WERI-Rb-1 (cell line): ENCODE measurements at regions not wholly inside any gene's neighbourhood (a gene's known extent, or its start where the extent isn't known, plus 50 kb on each side); places are given as distances from the start of the nearest gene placed in this dataset.

Experiments
- DNase-seq: peaks from one replicate; pipeline ENCODE4 v3.0.0-alpha.2; 2020
- H3K27ac ChIP-seq: fragments of 250-450 bp; sonication (Bioruptor Pico); 2 replicates; pipeline ENCODE4 v1.5.1; 2020; ENCODE audit warnings: mild to moderate bottlenecking, moderate library complexity
- H3K27me3 ChIP-seq: fragments of 250-450 bp; sonication (Bioruptor Pico); 2 replicates; pipeline ENCODE4 v1.5.1; 2021; ENCODE audit warnings: mild to moderate bottlenecking, low read depth, moderate library complexity; ENCODE audit not compliant: insufficient read depth, severe bottlenecking
- H3K36me3 ChIP-seq: fragments of 250-450 bp; sonication (Bioruptor Pico); 2 replicates; pipeline ENCODE4 v1.5.1; 2020; ENCODE audit warnings: mild to moderate bottlenecking, moderate library complexity
- H3K4me3 ChIP-seq: 2 replicates; pipeline ENCODE4 v1.5.1; 2011; ENCODE audit warnings: low read depth, mild to moderate bottlenecking, control low read depth, low read length
- H3K9me3 ChIP-seq: fragments of 250-450 bp; sonication (Bioruptor Pico); 2 replicates; pipeline ENCODE4 v1.5.1; 2021; ENCODE audit warnings: mild to moderate bottlenecking, moderate library complexity; ENCODE audit not compliant: severe bottlenecking
- TF ChIP-seq, protein P1 (sequence below): IDR thresholded peaks from 2 replicates; pipeline ENCODE4 v1.5.1; 2011; ENCODE audit warnings: low read depth, mild to moderate bottlenecking, control low read depth, inconsistent platforms, low read length

DNA sequence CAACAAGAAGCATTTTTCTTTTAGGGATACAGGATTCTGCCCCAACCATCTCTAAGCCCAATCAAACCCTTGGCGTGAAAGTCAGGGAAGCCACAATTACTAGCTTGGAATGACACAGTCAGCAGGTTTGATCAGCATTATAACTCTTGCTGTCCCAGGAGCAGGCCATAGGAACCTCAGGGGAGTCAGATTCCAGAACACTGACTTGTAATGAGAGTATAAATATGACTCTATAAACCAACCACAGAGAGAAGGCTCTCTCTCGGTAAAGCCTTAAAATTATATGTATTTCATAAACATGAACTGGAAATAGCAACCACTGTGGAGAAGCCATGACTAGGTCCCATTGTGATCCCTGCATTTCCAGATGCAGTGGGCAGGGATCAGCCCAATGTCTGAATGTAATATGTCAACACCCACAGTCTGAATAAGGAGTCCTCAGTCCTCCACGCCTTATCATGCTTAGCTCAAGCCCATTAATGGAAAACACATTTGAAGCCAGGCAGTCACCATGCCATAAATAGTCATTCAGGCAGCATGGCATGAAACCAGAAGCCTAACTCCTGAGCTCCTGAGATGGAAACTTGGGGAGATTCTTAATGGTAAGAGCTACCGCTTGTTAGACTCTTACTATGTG is 99.1 kb upstream of the MTNR1B start:
- Histone ChIP-seq H3K27me3 (no peaks in the 10 kb centered on the region), H3K27ac (no peak overlapping the region), H3K4me3 (no peak overlapping the region), H3K36me3 (no peaks in the 10 kb centered on the region), H3K9me3 (no peaks in the 10 kb centered on the region)
- TF ChIP-seq, protein P1, sequence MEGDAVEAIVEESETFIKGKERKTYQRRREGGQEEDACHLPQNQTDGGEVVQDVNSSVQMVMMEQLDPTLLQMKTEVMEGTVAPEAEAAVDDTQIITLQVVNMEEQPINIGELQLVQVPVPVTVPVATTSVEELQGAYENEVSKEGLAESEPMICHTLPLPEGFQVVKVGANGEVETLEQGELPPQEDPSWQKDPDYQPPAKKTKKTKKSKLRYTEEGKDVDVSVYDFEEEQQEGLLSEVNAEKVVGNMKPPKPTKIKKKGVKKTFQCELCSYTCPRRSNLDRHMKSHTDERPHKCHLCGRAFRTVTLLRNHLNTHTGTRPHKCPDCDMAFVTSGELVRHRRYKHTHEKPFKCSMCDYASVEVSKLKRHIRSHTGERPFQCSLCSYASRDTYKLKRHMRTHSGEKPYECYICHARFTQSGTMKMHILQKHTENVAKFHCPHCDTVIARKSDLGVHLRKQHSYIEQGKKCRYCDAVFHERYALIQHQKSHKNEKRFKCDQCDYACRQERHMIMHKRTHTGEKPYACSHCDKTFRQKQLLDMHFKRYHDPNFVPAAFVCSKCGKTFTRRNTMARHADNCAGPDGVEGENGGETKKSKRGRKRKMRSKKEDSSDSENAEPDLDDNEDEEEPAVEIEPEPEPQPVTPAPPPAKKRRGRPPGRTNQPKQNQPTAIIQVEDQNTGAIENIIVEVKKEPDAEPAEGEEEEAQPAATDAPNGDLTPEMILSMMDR, result no peak
- no peak for DNase-seq

DNA sequence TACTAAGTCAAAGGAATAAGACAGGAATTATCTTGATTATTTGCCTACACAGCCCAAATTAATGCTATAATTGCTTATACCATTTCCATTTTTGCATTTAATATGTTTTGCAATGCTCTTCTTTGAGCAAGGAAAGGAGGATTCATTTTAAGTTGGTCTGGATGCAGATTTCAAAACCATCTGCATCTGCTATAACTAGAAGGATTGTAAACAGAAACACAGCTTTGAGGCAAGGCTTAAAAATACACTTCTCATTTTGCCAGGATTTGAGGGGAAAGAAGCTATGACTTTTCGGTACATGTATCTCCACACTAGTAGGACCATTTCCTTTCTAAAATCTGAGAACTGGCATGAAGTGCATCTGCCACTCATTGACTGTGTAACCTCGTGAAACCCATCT is 95.9 kb upstream of the MTNR1B start:
- no peak overlapping the region for H3K4me3 ChIP-seq
- H3K27ac ChIP-seq, result no peak overlapping the region
- no peaks in the 10 kb centered on the region for H3K9me3 ChIP-seq
- TF ChIP-seq, protein P1, result no peak
- H3K27me3 ChIP-seq, result no peaks in the 10 kb centered on the region
- no peaks in the 10 kb centered on the region for H3K36me3 ChIP-seq
- no peak for DNase-seq

DNA sequence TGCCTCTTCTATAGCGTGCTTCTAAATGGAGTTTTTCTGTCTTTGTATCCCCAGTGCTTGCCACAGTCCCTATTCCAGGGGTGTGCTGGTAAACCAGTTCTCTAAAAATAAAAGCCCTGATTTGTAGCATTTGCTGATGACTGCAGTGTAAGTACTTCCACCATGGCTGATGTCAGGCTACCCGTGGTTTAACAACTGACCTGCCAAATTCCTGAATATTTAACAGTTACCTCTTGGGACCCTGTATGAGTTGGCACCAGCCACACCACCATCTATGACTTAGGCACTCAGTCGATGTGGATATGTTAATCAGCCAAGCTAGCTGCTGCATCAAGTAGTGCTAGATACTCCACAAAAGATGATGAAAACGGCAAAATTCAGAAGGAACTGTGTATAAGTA is 94.0 kb upstream of the MTNR1B start:
- Histone ChIP-seq H3K9me3 (no peaks in the 10 kb centered on the region), H3K27me3 (no peaks in the 10 kb centered on the region), H3K27ac (no peak overlapping the region), H3K4me3 (no peak overlapping the region), H3K36me3 (no peaks in the 10 kb centered on the region)
- TF ChIP-seq, protein P1, result no peak
- DNase-seq, result no peak

DNA sequence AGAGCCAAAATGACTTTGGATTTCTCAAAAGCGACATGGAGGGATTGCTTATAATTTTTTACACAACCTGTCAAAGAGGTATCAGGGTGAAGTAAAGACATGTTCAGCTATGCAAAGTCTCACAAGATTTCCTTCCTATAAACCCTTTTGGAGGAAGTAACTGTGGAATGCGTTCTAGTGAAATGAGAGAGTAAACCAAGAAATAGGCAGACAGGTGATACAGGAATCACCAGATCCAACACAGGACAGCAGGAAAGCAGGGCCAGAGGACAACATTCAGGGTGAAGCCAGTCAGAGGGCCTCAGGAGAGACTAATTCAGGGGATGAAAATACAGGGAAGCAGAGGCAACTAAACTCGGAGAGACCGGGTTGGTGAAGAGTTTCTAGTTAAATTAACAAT is 90.4 kb upstream of the MTNR1B start:
- Histone ChIP-seq H3K36me3 (no peaks in the 10 kb centered on the region), H3K9me3 (no peaks in the 10 kb centered on the region), H3K4me3 (no peak overlapping the region), H3K27ac (no peak overlapping the region), H3K27me3 (no peaks in the 10 kb centered on the region)
- TF ChIP-seq, protein P1, result no peak
- no peak for DNase-seq

DNA sequence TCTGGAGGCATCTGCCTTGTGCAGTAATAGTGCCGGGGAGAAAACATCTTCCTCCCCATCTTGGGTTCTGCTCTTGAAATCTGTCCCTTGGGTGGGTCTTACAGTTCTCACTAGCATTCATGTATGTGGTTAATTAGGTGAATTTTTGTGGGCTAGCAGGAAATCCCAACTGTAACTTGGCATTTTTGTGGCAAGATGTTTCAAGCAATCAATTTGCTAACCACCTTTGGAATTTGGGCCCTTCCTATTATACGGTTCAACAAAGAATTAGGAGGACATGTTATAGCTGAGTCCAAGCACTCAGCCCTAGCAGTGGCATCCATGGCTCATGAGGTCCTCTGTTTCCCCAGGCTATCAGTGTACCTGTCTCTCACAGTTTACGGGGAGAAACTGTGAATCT is 89.1 kb upstream of the MTNR1B start:
- no peak overlapping the region for H3K27ac ChIP-seq
- DNase-seq, result no peak
- no peaks in the 10 kb centered on the region for H3K27me3 ChIP-seq
- H3K9me3 ChIP-seq, result no peaks in the 10 kb centered on the region
- TF ChIP-seq, protein P1, result no peak
- H3K4me3 ChIP-seq, result no peak overlapping the region
- no peaks in the 10 kb centered on the region for H3K36me3 ChIP-seq

DNA sequence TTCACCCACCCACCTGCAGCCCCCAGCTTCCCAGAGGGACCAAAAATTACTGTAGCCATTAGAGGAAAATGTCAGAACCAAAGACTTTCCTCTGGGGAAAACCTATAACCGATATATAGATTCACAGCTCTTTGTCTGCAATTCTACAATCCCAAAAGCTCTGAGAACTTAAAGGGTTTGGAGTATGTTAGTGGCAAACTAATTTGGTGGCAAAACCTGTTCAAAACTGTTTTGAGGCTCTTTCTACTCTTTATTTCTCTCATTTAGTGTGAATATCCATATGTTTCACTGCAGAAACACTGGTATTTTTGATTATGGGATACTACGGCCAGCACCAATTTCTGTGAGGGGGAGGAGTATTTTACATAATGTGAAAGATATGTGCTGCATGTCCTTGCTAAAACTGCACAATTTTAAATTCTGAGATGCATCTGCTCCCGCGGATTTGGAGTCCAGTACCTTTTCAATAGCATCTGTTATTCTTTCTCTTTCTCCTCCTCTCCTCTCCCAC is 87.5 kb upstream of the MTNR1B start:
- TF ChIP-seq, protein P1, result no peak
- Histone ChIP-seq H3K4me3 (no peak overlapping the region), H3K36me3 (no peaks in the 10 kb centered on the region), H3K9me3 (no peaks in the 10 kb centered on the region), H3K27me3 (no peaks in the 10 kb centered on the region), H3K27ac (no peak overlapping the region)
- no peak for DNase-seq
